SK-N-SH (cell line): ENCODE measurements at regions not wholly inside any gene's neighbourhood (a gene's known extent, or its start where the extent isn't known, plus 50 kb on each side); places are given as distances from the start of the nearest gene placed in this dataset.

ENCODE experiments used
- CTCF ChIP-seq: fragments of 200-600 bp; sonication (generic); IDR thresholded peaks from 2 replicates; pipeline ENCODE4 v1.6.1; 2017; ENCODE audit warnings: antibody characterized with exemption, mild to moderate bottlenecking, moderate library complexity
- FOXJ3 ChIP-seq: sonication (generic); formaldehyde crosslinking; IDR thresholded peaks from 2 replicates; pipeline ENCODE4 v1.5.1; 2020; ENCODE audit warnings: mild to moderate bottlenecking, missing genetic modification reagents
- MAX ChIP-seq: IDR thresholded peaks from 2 replicates; pipeline ENCODE4 v1.4.0; 2012; ENCODE audit warnings: low read depth
- MEF2A ChIP-seq: IDR thresholded peaks from 2 replicates; pipeline ENCODE4 v1.4.0; 2012; ENCODE audit warnings: low read depth, borderline replicate concordance
- POLR2AphosphoS5 ChIP-seq: IDR thresholded peaks from 2 replicates; pipeline ENCODE4 v1.6.1; 2012; ENCODE audit warnings: low read depth, low read length
- RAD21 ChIP-seq: IDR thresholded peaks from 2 replicates; pipeline ENCODE4 v1.6.1; 2012; ENCODE audit warnings: mild to moderate bottlenecking, low read length
- RCOR1 ChIP-seq: fragments of 150-350 bp; IDR thresholded peaks from 2 replicates; pipeline ENCODE4 v1.6.1; 2017; ENCODE audit warnings: antibody characterized with exemption, low read length
- SIN3A ChIP-seq: IDR thresholded peaks from 2 replicates; pipeline ENCODE4 v1.6.1; 2012; ENCODE audit warnings: low read depth, mild to moderate bottlenecking, low read length, moderate library complexity, borderline replicate concordance
- TAF1 ChIP-seq: IDR thresholded peaks from 2 replicates; pipeline ENCODE4 v1.6.1; 2012; ENCODE audit warnings: low read depth, mild to moderate bottlenecking, low read length, moderate library complexity, borderline replicate concordance
- TCF12 ChIP-seq: IDR thresholded peaks from 2 replicates; pipeline ENCODE4 v1.4.0; 2012
- TEAD4 ChIP-seq: IDR thresholded peaks from 2 replicates; pipeline ENCODE4 v1.4.0; 2012; ENCODE audit warnings: mild to moderate bottlenecking, borderline replicate concordance; ENCODE audit not compliant: insufficient read depth
- USF2 ChIP-seq: fragments of 150-350 bp; IDR thresholded peaks from 2 replicates; pipeline ENCODE4 v1.6.1; 2017; ENCODE audit warnings: antibody characterized with exemption, low read length, low read depth, borderline replicate concordance
- YY1 ChIP-seq: IDR thresholded peaks from 2 replicates; pipeline ENCODE4 v1.4.0; 2012; ENCODE audit warnings: low read depth, mild to moderate bottlenecking

GRCh38 chrX:129249563-129249962 lies 273.7 kb downstream of the SMARCA1 start:
- TF ChIP-seq CTCF (no peak), YY1 (no peak), MEF2A (no peak), MAX (no peak), RAD21 (no peak), FOXJ3 (CRISPR knock-in tag) (no peak), TEAD4 (no peak), TAF1 (no peak), USF2 (no peak), SIN3A (no peak), POLR2AphosphoS5 (no peak), TCF12 (no peak), RCOR1 (no peak)
